ENCODE measurements at regions not wholly inside any gene's neighbourhood (a gene's known extent, or its start where the extent isn't known, plus 50 kb on each side); places are given as distances from the start of the nearest gene placed in this dataset.

GRCh38 chr6:169165561-169166300 lies 87.9 kb downstream of the THBS2 start:
- DNase-seq (ENCODE audit: low read depth in 2 of 3, low spot score in 2 of 3), result no peak

- DNase-seq (ENCODE audit: low read depth in 2 of 3, low spot score in 2 of 3), result no peak
Measured at GRCh38 chr6:169164986-169165385, 88.7 kb downstream of the THBS2 start.

- no peak for DNase-seq (ENCODE audit: low read depth in 2 of 3, low spot score in 2 of 3)
Measured at GRCh38 chr6:169164451-169164850, 89.2 kb downstream of the THBS2 start.

DNA sequence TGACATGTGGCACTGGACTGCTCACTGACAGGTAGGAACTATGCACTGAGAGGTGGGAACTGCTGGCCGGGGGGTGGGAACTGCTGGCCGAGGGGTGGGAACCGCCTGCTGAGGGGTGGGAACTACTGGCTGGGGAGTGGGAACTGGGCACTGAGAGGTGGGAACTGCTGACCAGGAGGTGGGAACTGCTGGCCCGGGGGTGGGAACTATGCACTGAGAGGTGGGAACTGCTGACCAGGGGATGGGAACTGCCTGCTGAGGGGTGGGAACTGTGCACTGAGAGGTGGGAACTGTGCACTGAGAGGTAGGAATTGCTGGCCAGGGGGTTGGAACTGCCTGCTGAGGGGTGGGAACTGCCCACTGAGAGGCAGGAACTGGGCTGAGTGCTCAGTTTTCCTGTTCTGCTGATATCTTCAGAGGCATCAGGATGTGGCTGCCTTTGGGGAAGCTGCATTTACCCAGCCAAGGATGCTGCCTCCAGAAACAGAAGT lies 90.2 kb downstream of the THBS2 start:
- no peak for DNase-seq (ENCODE audit: low read depth in 2 of 3, low spot score in 2 of 3)

GRCh38 chr6:169162752-169163407 lies 90.8 kb downstream of the THBS2 start:
- no peak for DNase-seq (ENCODE audit: low read depth in 2 of 3, low spot score in 2 of 3)

GRCh38 chr6:169162249-169162648 lies 91.4 kb downstream of the THBS2 start:
- DNase-seq (ENCODE audit: low read depth in 2 of 3, low spot score in 2 of 3), result no peak

- no peak for DNase-seq (ENCODE audit: low read depth in 2 of 3, low spot score in 2 of 3)
Measured at GRCh38 chr6:169161572-169162167, 92.0 kb downstream of the THBS2 start.

DNA sequence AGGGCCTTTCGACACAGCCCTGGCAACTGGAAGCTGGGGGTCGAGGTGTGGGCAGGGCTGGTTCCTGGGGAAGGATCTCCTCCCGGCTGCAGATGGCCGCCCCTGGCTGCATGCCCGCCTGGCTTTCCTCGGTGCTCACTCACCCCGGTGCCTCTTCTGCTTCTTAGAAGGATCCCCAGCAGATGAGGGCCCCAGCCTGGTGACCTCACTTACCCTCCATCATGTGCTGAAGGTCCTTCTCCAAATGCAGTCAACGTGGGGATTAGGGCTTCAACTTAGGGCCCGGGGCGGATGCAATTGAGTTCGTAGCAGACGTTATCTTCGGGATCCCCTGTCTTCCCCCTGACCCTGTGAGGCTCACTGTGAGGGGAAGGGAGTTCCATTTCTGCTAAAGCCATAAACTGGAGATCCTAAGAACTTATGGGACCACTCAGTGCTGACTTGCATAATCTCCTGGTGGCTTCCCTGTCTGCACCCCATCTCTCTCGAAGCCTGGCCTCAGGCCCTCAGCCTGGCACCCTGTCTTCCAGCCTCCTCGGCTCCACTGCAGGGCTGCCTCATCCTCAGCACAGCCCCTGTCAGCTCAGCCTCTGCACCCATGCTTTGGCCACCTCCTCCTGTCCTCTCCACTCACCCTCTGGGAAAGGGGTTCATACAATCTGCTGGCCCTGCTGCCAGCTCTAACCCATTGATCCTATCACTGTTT lies 92.6 kb downstream of the THBS2 start:
- DNase-seq (ENCODE audit: low read depth in 2 of 3, low spot score in 2 of 3), result no peak

- DNase-seq (ENCODE audit: low read depth in 2 of 3, low spot score in 2 of 3), result no peak
Measured at GRCh38 chr6:169160091-169160854, 93.4 kb downstream of the THBS2 start.

DNA sequence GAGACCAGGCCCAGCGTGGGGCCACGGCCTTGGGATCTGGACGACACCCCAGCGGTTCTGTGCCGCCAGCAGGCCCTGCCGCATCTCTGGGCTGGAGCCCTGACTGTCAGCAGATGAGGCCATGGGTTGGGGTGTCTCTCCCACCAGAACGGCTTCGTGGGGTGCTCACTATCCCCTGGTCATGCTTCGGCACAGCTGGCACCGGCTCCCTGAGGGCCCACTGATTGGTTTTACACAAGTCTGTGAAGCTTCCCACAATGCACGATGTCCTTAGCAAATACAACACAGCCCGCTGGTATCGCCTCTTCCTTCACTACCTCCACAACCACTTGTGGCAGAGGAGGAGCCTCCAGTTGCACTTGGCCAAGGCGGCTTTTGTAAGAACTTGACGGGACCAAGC lies 94.3 kb downstream of the THBS2 start:
- DNase-seq (ENCODE audit: low read depth in 2 of 3, low spot score in 2 of 3), result no peak

DNA sequence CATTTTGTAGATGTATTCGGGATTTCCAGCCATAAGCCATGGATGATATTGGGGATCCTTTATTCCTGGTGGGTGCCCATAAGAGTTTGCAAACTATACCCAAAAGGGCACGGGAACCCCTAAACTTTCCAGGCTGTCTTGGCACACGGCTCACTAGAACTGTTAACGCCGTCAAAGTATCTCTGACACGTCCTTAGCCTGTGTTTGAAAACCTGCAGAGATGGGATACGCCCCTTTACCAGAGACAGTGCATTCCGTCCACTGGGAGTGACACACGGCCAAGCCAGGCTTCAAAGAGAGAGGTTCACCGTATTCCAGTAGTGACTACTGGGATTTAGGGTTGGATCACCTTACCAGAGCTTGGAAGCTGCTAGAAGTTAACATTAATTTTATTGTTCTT lies 95.0 kb downstream of the THBS2 start:
- DNase-seq (ENCODE audit: low read depth in 2 of 3, low spot score in 2 of 3), result no peak

DNA sequence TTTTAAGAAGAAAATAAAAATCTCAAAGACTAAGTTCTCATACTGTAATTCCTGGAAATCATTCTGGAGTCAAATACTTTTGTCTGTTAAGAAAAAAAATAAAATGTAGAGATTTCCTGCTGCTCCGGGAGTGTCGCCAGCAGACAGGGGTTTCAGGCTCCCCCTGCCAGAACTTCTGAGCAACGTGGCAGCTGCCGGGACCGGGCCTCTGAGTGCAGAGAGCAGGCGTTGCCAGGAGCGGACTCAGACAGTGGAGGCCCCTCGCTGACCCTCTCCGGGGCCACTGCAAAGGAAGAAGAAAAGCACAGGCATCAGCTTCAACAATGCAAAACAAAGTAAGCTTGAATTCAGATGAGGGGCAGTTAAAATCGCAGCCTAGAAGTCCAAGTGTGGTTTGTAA lies 95.5 kb downstream of the THBS2 start:
- DNase-seq (ENCODE audit: low read depth in 2 of 3, low spot score in 2 of 3), result no peak

DNA sequence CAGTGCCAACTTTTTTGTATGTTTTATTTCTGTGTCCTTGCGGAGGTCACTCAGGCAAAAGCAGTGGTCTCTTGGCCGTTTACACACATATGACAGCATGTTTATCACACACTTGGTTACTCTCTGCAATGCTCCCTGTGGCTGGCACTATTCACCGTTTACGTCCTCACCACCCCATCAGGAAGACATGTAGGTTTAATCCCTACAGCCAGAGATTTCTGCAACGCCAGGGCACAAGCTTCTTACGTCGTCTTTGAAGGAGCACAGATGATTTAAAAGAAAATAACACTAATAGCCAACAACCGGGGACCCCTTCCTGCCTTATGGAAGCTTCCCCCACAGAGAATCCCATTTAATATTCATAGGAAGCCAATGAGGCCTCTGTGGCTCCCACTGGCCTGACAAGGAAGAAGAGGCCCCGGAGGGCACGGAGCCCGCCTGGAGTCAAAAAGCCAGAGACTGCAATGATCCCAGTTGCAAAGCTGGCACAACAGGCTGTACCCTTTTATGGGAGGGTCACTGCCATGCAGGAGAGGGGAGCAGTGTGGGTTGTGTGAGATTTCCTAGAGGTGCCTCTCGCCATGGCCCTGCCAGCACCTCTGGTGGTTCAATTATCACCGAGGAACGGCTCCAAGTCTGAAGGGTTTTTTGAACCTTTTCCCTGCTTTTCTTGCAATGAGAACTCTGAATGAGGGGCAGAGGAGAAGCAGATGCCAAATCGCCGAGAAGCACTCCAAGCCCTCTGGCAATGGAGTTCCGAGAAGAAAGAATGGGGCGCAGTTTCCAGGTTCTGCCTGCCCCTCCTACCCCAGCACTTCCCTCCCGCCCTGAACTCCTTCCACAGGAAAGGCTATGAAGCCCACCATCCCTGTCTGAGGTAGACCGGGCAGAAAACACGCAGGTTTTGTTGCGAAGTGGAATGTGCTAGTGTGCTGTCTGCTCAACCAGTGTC lies 96.2 kb downstream of the THBS2 start:
- no peak for DNase-seq (ENCODE audit: low read depth in 2 of 3, low spot score in 2 of 3)

DNA sequence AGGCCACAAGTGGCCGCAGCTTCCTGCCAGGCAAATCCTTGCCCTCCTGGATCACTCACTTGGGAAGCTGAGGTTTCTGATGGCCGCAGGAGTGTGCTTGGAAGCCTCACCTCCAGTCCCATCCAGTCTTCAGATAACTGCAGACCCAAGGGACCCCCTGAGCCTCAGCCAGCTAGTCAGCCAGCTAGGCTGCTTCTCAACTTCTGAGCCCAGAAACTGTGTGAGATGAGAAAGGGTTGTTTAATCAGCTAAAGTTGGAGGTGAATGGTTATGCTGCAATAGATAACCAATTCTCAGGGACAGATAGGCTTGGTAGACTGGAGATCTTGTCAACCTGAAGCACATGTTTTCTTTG lies 96.9 kb downstream of the THBS2 start:
- DNase-seq (ENCODE audit: low read depth in 2 of 3, low spot score in 2 of 3), result no peak

DNA sequence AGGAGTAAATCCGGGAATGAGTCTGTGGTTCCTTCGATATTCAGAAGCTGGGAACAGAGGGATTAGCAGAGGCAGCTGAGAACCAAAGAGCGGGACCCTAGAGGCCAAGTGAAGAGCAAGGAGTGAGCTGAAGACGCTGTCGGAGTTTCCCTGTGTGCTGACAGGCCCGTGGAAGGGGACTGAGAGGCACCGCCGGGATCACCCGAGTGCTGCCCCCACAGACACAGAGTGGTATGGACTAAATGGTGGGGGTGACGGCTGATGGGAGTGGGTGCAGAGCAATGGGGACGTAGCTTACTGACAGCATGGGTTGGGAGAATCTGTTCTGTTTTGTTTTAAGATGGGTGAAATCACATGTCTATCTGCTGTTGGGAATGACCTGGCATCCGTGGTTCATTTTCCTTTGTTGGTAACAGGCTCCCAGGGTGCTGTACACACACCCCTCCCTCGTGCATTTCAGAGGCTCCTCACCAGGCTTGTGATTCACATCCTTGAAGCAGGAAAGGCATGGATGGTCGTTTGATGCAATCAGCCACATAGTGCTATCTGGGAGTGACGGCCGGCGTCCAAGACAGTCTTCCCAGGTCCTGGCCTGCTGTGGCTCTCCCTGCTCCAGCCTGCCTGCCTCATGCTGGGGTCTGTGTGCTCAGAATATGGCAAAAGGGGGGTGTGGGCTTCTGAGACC lies 97.4 kb downstream of the THBS2 start:
- DNase-seq (ENCODE audit: low read depth in 2 of 3, low spot score in 2 of 3), result no peak

DNA sequence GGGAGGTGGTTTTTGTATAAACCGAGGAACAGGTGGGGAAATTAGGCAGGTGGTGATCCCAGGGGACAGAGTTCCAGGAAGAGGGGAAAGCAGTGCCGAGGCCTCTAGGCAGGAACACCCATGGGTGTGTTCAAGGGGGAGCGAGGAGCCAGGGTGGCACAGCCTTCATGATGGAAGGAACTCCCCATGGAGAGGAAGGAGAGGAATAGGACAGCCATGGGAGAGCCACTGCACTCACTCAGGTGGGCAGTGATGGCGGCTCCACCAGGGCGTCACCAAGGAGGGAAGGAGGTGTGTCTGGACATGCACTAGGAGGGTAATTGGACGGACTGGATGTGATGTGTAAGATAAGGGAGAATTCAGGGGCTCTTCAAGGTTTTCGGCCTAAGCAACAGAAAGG lies 98.2 kb downstream of the THBS2 start:
- DNase-seq (ENCODE audit: low read depth in 2 of 3, low spot score in 2 of 3), result no peak

DNA sequence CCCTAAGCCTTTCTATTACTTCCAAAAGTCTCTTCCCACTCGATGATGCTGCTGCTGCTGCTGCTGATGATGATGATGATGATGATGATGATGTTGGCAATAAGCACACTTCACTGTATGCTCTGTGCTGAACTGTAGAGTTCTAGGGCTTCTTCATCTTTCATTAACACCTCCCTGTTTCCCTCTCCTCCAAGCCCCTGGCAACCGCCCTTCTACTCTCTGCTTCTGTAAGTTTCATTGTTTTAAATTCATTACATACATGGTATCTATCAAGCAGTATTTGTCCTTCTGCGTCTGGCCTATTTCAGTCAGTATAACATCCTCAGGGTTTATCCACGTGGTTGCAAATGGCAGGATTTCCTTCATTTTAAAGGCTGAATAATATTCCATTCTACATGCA lies 100.2 kb downstream of the THBS2 start:
- no peak for DNase-seq (ENCODE audit: low read depth in 2 of 3, low spot score in 2 of 3)

- no peak for DNase-seq (ENCODE audit: low read depth in 2 of 3, low spot score in 2 of 3)
Measured at GRCh38 chr6:169146521-169146920, 107.1 kb downstream of the THBS2 start.

DNA sequence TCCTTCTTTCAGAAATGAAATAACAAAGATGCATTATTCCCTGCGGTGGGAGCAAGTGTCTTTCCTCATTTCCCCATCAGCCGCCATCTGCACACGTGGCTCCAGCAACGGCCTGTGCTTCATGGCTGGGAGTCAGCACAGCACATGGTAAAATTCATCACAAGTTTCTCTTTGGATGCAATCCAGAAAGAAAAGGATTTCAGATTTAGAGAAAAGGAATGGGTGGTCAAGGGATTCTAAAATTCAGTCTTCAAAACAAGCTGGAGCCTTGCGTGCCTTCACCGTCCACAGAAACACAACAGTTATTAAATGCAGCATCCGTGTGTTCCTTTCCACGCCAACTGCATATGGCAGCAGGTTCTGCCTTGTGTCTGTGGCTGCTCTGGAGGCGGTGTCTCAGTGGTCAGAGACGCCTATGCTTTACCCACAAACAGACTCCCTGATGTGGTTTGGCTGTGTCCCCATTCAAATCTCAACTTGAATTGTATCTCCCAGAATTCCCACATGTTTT lies 107.6 kb downstream of the THBS2 start:
- DNase-seq (ENCODE audit: low read depth in 2 of 3, low spot score in 2 of 3), result no peak

Data from activated CD8-positive, alpha-beta memory T cell treated with anti-CD3 and anti-CD28 coated beads for 48 hours (primary cell).